ENCODE measurements at regions not wholly inside any gene's neighbourhood (a gene's known extent, or its start where the extent isn't known, plus 50 kb on each side); places are given as distances from the start of the nearest gene placed in this dataset.

DNA sequence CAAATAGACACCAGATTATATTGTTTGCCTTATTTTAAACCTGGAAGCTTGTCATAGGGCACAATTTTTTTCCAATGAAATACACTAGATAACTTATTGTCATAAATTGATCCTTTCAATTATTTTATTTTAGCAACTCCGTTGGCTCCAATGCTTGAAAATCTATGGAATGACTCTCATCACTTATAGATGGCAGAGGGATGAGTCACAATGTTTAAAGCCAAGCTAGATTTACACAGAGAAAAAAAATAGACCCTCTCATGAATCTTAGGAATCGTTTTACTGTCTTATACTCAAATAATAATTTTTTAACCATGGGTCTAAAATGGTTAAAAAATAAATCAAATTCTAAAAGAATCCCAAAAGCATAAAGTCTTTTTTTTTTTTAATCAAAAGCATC, 1276.6 kb upstream of the FLRT2 start:
- TF ChIP-seq, protein P1, sequence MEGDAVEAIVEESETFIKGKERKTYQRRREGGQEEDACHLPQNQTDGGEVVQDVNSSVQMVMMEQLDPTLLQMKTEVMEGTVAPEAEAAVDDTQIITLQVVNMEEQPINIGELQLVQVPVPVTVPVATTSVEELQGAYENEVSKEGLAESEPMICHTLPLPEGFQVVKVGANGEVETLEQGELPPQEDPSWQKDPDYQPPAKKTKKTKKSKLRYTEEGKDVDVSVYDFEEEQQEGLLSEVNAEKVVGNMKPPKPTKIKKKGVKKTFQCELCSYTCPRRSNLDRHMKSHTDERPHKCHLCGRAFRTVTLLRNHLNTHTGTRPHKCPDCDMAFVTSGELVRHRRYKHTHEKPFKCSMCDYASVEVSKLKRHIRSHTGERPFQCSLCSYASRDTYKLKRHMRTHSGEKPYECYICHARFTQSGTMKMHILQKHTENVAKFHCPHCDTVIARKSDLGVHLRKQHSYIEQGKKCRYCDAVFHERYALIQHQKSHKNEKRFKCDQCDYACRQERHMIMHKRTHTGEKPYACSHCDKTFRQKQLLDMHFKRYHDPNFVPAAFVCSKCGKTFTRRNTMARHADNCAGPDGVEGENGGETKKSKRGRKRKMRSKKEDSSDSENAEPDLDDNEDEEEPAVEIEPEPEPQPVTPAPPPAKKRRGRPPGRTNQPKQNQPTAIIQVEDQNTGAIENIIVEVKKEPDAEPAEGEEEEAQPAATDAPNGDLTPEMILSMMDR (IDR thresholded peaks at IDR 0.05; ENCODE audit: poor library complexity) = no peak
- TF ChIP-seq EZH2 (IDR thresholded peaks at IDR 0.05; ENCODE audit: borderline replicate concordance) (no peak), EZH2phosphoT487 (IDR thresholded peaks at IDR 0.05; ENCODE audit: low read depth, severe bottlenecking, unreplicated experiment) (no peak)
